OCI-LY7 (cell line): ENCODE measurements at regions not wholly inside any gene's neighbourhood (a gene's known extent, or its start where the extent isn't known, plus 50 kb on each side); places are given as distances from the start of the nearest gene placed in this dataset.

Experiments used
- BruUV-seq: library from RNA; stranded (reverse); fragments of 400-500 nt; replicated peaks from 2 replicates; lab custom pipeline; 2021; lab: Mats Ljungman, UMichigan
- CTCF ChIA-PET: fragments of 300-600 bp; sonication (Branson Sonifier 250); formaldehyde crosslinking; loops from one replicate; lab custom pipeline; 2022; ENCODE audit warnings: antibody characterized with exemption; ENCODE audit not compliant: unreplicated experiment; lab: Charles Lee
- POLR2A ChIA-PET: fragments of 300-600 bp; sonication (Branson Sonifier 250); formaldehyde crosslinking; loops from one replicate; lab custom pipeline; 2022; ENCODE audit warnings: antibody characterized with exemption; lab: Charles Lee
- DNase-seq: peaks from one replicate; pipeline ENCODE4 v3.0.0-alpha.2; 2015; ENCODE audit warnings: low spot score
- H2AFZ ChIP-seq: fragments of 200-600 bp; sonication (generic), shearing (Covaris generic); 2 replicates; pipeline ENCODE4 v1.6.1; 2014; ENCODE audit warnings: mild to moderate bottlenecking, antibody characterized with exemption, low read length, moderate library complexity
- H3K27ac ChIP-seq: fragments of 200-600 bp; sonication (generic); 2 replicates; pipeline ENCODE4 v1.5.1; 2014; ENCODE audit warnings: mixed run types, low read depth, mild to moderate bottlenecking, moderate library complexity, low read length, inconsistent platforms; ENCODE audit not compliant: poor library complexity, severe bottlenecking
- H3K36me3 ChIP-seq: fragments of 200-600 bp; sonication (generic); 2 replicates; pipeline ENCODE4 v1.6.1; 2014; ENCODE audit warnings: mild to moderate bottlenecking, antibody characterized with exemption, low read length, moderate library complexity, mixed read lengths; ENCODE audit not compliant: insufficient read depth
- H3K4me1 ChIP-seq: fragments of 200-600 bp; sonication (generic); 2 replicates; pipeline ENCODE4 v1.5.1; 2014; ENCODE audit warnings: mild to moderate bottlenecking, low read length; ENCODE audit not compliant: insufficient read depth, poor library complexity, severe bottlenecking
- H3K4me2 ChIP-seq: fragments of 200-600 bp; sonication (generic); 2 replicates; pipeline ENCODE4 v1.6.1; 2014; ENCODE audit warnings: mild to moderate bottlenecking, low read length
- H3K4me3 ChIP-seq: fragments of 200-600 bp; sonication (generic); 2 replicates; pipeline ENCODE4 v1.5.1; 2014; ENCODE audit warnings: mild to moderate bottlenecking, low read depth, low read length; ENCODE audit not compliant: poor library complexity, severe bottlenecking
- H3K79me2 ChIP-seq: fragments of 200-600 bp; sonication (generic); 2 replicates; pipeline ENCODE4 v1.6.1; 2016; ENCODE audit warnings: low read depth, mild to moderate bottlenecking, low read length, moderate library complexity, mixed read lengths; ENCODE audit not compliant: insufficient read depth
- H3K9me2 ChIP-seq: fragments of 200-600 bp; sonication (generic); 2 replicates; pipeline ENCODE4 v1.6.1; 2016; ENCODE audit warnings: mild to moderate bottlenecking, low read length, mixed read lengths; ENCODE audit not compliant: insufficient read depth
- H3K9me3 ChIP-seq: fragments of 200-600 bp; sonication (generic); 2 replicates; pipeline ENCODE4 v1.6.1; 2014; ENCODE audit warnings: mild to moderate bottlenecking, mixed run types, low read length, mixed read lengths
- H4K20me1 ChIP-seq: fragments of 200-600 bp; sonication (generic); 2 replicates; pipeline ENCODE4 v1.6.1; 2014; ENCODE audit warnings: mild to moderate bottlenecking, antibody characterized with exemption, low read length, moderate library complexity, mixed read lengths; ENCODE audit not compliant: insufficient read depth
- EZH2phosphoT487 ChIP-seq: fragments of 200-600 bp; sonication (generic); IDR thresholded peaks from 2 replicates; pipeline ENCODE4 v1.6.1; 2018; ENCODE audit warnings: low read depth, borderline replicate concordance, mild to moderate bottlenecking, mixed run types, antibody characterized with exemption, low read length, moderate library complexity, mixed read lengths
- intact Hi-C: fragments of 100-400 bp; cut with micrococcal nuclease; formaldehyde crosslinking; loops from one replicate; pipeline ENCODE4 v1.10.0; 2022; ENCODE audit not compliant: unreplicated experiment
- TF ChIP-seq, protein P1 (sequence below): fragments of 200-600 bp; sonication (generic); conservative IDR thresholded peaks from 2 replicates; pipeline ENCODE4 v1.5.1; 2014; ENCODE audit warnings: mild to moderate bottlenecking, antibody characterized with exemption, low read length, moderate library complexity, mixed read lengths

DNA sequence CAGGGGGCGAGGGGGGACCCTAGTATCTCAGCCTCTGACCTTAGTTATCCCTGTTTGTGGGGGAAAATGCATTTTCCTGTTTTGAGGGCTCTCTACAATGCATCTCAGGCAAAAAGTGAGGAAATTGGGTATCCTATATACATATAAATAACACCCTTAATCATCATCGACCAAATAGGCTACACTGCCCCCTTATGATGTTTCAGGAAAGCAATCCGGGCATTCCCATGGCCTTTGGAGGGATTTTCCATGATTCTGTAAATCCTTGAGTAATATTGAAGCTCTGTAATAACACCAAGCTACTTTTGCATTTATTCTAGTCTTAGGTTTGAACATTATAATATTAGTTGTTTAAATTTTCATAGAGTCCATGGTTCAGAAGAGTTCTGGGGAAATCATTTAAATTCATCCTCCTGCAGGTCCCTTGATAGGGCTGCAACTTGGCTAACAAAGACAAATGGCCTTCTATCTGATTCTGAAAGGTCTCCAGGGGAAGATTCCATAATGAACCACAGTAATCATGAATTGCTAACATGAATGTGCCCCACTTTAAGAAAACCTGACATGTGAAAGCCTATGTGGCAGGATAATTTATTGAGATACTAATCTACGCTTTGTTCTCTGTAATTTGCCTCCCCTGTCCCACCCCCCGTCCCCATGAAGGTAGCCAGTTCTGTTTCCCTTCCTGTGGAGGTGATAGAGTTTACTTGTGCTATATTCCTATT is 91.5 kb upstream of the SCOC start:
- POLR2A ChIA-PET, result interaction anchor here (1.0 kb wide), 1 partner anchor 342 kb away, joined by 3 read pairs; no protein-coding TSS in a partner anchor
- no peaks in the 10 kb centered on the region for H3K79me2 ChIP-seq
- H3K36me3 ChIP-seq, result no peaks in the 10 kb centered on the region
- DNase-seq, result no peak
- no peaks in the 10 kb centered on the region for H4K20me1 ChIP-seq
- no peak for TF ChIP-seq EZH2phosphoT487
- TF ChIP-seq, protein P1, sequence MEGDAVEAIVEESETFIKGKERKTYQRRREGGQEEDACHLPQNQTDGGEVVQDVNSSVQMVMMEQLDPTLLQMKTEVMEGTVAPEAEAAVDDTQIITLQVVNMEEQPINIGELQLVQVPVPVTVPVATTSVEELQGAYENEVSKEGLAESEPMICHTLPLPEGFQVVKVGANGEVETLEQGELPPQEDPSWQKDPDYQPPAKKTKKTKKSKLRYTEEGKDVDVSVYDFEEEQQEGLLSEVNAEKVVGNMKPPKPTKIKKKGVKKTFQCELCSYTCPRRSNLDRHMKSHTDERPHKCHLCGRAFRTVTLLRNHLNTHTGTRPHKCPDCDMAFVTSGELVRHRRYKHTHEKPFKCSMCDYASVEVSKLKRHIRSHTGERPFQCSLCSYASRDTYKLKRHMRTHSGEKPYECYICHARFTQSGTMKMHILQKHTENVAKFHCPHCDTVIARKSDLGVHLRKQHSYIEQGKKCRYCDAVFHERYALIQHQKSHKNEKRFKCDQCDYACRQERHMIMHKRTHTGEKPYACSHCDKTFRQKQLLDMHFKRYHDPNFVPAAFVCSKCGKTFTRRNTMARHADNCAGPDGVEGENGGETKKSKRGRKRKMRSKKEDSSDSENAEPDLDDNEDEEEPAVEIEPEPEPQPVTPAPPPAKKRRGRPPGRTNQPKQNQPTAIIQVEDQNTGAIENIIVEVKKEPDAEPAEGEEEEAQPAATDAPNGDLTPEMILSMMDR, result no peak
- BruUV-seq, result no TSS peak
- no peaks in the 10 kb centered on the region for H3K9me2 ChIP-seq
- no peaks in the 10 kb centered on the region for H3K4me1 ChIP-seq
- H3K4me3 ChIP-seq, result no peak overlapping the region
- H3K9me3 ChIP-seq, result no peaks in the 10 kb centered on the region
- CTCF ChIA-PET, result no interaction called here
- no peak overlapping the region for H2AFZ ChIP-seq
- intact Hi-C loops, result no loop called here
- H3K4me2 ChIP-seq, result no peak overlapping the region
- H3K27ac ChIP-seq, result no peak overlapping the region

DNA sequence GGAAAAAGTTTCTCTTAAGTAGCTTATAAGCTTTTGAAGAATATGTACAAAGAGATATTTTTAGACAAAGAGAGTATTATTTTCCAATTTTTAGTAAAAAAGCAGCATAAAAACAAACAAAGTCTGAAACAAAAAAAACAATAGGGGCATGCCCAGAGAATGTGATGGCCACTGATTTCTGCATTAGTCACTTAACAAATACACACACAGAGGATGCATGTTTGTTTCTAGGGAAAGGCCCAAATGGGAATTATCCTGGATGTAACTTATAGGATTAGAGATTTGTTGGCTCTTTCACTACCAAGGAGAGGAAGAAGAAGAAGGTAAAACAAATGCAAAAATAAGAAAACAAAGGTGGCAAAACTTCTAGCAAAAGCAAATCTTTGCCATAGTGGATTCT is 95.9 kb upstream of the SCOC start:
- Histone ChIP-seq H3K79me2 (no peaks in the 10 kb centered on the region), H3K4me3 (no peak overlapping the region), H2AFZ (no peak overlapping the region), H3K4me2 (no peak overlapping the region), H4K20me1 (no peaks in the 10 kb centered on the region), H3K36me3 (no peaks in the 10 kb centered on the region), H3K4me1 (no peaks in the 10 kb centered on the region), H3K27ac (no peak overlapping the region), H3K9me3 (no peaks in the 10 kb centered on the region), H3K9me2 (no peaks in the 10 kb centered on the region)
- BruUV-seq, result no TSS peak
- no peak for DNase-seq
- ChIA-PET CTCF (no interaction called here), POLR2A (no interaction called here)
- intact Hi-C loops, result no loop called here
- TF ChIP-seq, protein P1, result no peak
- no peak for TF ChIP-seq EZH2phosphoT487

DNA sequence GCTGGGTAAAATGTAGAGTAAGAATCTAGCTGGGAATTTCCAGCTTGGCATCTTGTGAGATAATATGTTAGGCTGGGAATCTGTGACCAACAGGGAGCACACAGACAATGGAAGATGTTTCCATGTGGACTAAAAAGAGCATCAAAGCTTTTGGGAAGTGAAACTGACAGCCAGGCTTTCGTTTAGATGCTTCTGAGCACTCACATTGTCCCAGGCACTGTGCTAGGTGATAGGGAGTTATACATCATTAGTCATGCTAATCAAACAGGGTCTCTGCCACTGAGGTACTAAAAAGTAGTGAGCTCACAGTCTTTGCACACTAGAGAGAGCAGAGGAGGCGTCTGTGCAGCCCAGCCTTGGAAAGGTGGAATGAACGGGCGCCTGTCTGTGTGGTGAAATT is 101.9 kb upstream of the SCOC start:
- intact Hi-C loops, result no loop called here
- no peak for TF ChIP-seq EZH2phosphoT487
- TF ChIP-seq, protein P1, result no peak
- ChIA-PET CTCF (no interaction called here), POLR2A (interaction anchor here (0.7 kb wide), 1 partner anchor 94 kb away, joined by 3 read pairs; no protein-coding TSS in a partner anchor)
- no peak overlapping the region for H2AFZ ChIP-seq
- no peak overlapping the region for H3K4me3 ChIP-seq
- no peaks in the 10 kb centered on the region for H4K20me1 ChIP-seq
- H3K36me3 ChIP-seq, result no peaks in the 10 kb centered on the region
- no TSS peak for BruUV-seq
- H3K27ac ChIP-seq, result no peak overlapping the region
- no peaks in the 10 kb centered on the region for H3K4me1 ChIP-seq
- no peak overlapping the region for H3K4me2 ChIP-seq
- no peaks in the 10 kb centered on the region for H3K79me2 ChIP-seq
- no peak for DNase-seq
- H3K9me3 ChIP-seq, result no peaks in the 10 kb centered on the region
- no peaks in the 10 kb centered on the region for H3K9me2 ChIP-seq
